IMR-90 (cell line): ENCODE measurements at regions not wholly inside any gene's neighbourhood (a gene's known extent, or its start where the extent isn't known, plus 50 kb on each side); places are given as distances from the start of the nearest gene placed in this dataset.

ENCODE experiments used
- ATAC-seq: fragments of 200-7000 bp; cut with Tn5 transposase; 2 replicates; pipeline ENCODE4 v1.9.1; 2020; ENCODE audit warnings: low read depth, mild to moderate bottlenecking, moderate library complexity
- BruUV-seq: library from RNA; stranded (reverse); fragments of 400-500 nt; replicated peaks from 2 replicates; lab custom pipeline; 2021; lab: Mats Ljungman, UMichigan
- CTCF ChIA-PET: fragments of 300-600 bp; formaldehyde crosslinking; extraction: SDS; loops from one replicate; lab custom pipeline; 2021; ENCODE audit warnings: antibody characterized with exemption; lab: Yijun Ruan, JAX
- POLR2A ChIA-PET: fragments of 300-600 bp; sonication (Branson Sonifier 250); formaldehyde crosslinking; loops from one replicate; lab custom pipeline; 2022; ENCODE audit warnings: antibody characterized with exemption; ENCODE audit not compliant: unreplicated experiment; lab: Charles Lee
- DNase-seq: peaks from one replicate; pipeline ENCODE4 v3.0.0; 2013
- H2AFZ ChIP-seq: replicated peaks from 2 replicates; pipeline ENCODE3; 2013; ENCODE audit warnings: low read length, mild to moderate bottlenecking; ENCODE audit not compliant: poor library complexity
- H2AK5ac ChIP-seq: 2 replicates; pipeline ENCODE4 v1.6.1; 2013; ENCODE audit warnings: low read depth, low read length, inconsistent platforms
- H2AK9ac ChIP-seq: replicated peaks from 2 replicates; pipeline ENCODE3; 2013; ENCODE audit warnings: mild to moderate bottlenecking, low read depth, low read length, moderate library complexity; ENCODE audit not compliant: poor library complexity
- H2BK120ac ChIP-seq: 2 replicates; pipeline ENCODE4 v1.6.1; 2013; ENCODE audit warnings: low read depth, low read length, inconsistent platforms
- H2BK15ac ChIP-seq: 3 replicates; pipeline ENCODE4 v1.6.1; 2013; ENCODE audit warnings: low read depth, low read length, inconsistent platforms
- H2BK20ac ChIP-seq: 2 replicates; pipeline ENCODE4 v1.6.1; 2013; ENCODE audit warnings: low read depth, mild to moderate bottlenecking, inconsistent platforms, low read length, moderate library complexity
- H2BK5ac ChIP-seq: 2 replicates; pipeline ENCODE4 v1.6.1; 2013; ENCODE audit warnings: mild to moderate bottlenecking, low read depth, low read length, inconsistent platforms; ENCODE audit not compliant: poor library complexity, severe bottlenecking
- H3K14ac ChIP-seq: replicated peaks from 2 replicates; pipeline ENCODE4 v1.6.1; 2013; ENCODE audit warnings: low read depth, low read length, inconsistent platforms
- H3K18ac ChIP-seq: 2 replicates; pipeline ENCODE4 v1.6.1; 2013; ENCODE audit warnings: low read depth, low read length, control low read depth
- H3K23ac ChIP-seq: 2 replicates; pipeline ENCODE4 v1.6.1; 2013; ENCODE audit warnings: low read depth, low read length, inconsistent platforms
- H3K27ac ChIP-seq: 2 replicates; pipeline ENCODE4 v1.5.1; 2013; ENCODE audit warnings: mild to moderate bottlenecking, control low read depth, low read length; ENCODE audit not compliant: insufficient read depth
- H3K27me3 ChIP-seq: 2 replicates; pipeline ENCODE4 v1.6.1; 2013; ENCODE audit warnings: low read length; ENCODE audit not compliant: control insufficient read depth, insufficient read depth
- H3K36me3 ChIP-seq: 2 replicates; pipeline ENCODE4 v1.6.1; 2013; ENCODE audit warnings: low read length, mixed read lengths; ENCODE audit not compliant: control insufficient read depth, insufficient read depth
- H3K4ac ChIP-seq: 2 replicates; pipeline ENCODE4 v1.6.1; 2013; ENCODE audit warnings: low read depth, low read length, inconsistent platforms
- H3K4me1 ChIP-seq: 2 replicates; pipeline ENCODE4 v1.6.1; 2013; ENCODE audit warnings: low read length, mixed read lengths; ENCODE audit not compliant: control insufficient read depth, insufficient read depth
- H3K4me2 ChIP-seq: 2 replicates; pipeline ENCODE4 v1.6.1; 2013; ENCODE audit warnings: low read depth, mild to moderate bottlenecking, control low read depth, low read length, moderate library complexity
- H3K4me3 ChIP-seq: 2 replicates; pipeline ENCODE4 v1.5.1; 2013; ENCODE audit warnings: low read depth, mild to moderate bottlenecking, control low read depth, low read length, moderate library complexity; ENCODE audit not compliant: insufficient read depth
- H3K56ac ChIP-seq: 2 replicates; pipeline ENCODE4 v1.6.1; 2013; ENCODE audit warnings: low read length, inconsistent platforms; ENCODE audit not compliant: insufficient read depth; ENCODE audit errors: extremely low read depth
- H3K79me1 ChIP-seq, 2 experiments: 2 replicates each; pipeline ENCODE4 v1.6.1; 2013; ENCODE audit warnings: low read length in 2 of 2, inconsistent platforms in 1 of 2, low read depth in 1 of 2
- H3K9ac ChIP-seq: 2 replicates; pipeline ENCODE4 v1.6.1; 2013; ENCODE audit warnings: low read depth, low read length, control low read depth
- H3K9me1 ChIP-seq: 2 replicates; pipeline ENCODE4 v1.6.1; 2013; ENCODE audit warnings: low read length, inconsistent platforms; ENCODE audit not compliant: insufficient read depth
- H3K9me3 ChIP-seq: 2 replicates; pipeline ENCODE4 v1.6.1; 2013; ENCODE audit warnings: low read length; ENCODE audit not compliant: control insufficient read depth, insufficient read depth
- H4K20me1 ChIP-seq: 2 replicates; pipeline ENCODE4 v1.6.1; 2013; ENCODE audit warnings: low read length, inconsistent platforms; ENCODE audit not compliant: insufficient read depth
- H4K5ac ChIP-seq: 2 replicates; pipeline ENCODE4 v1.6.1; 2013; ENCODE audit warnings: mild to moderate bottlenecking, low read depth, low read length, control low read depth
- H4K8ac ChIP-seq, 2 experiments: 2 replicates each; pipeline ENCODE4 v1.6.1; 2013; ENCODE audit warnings: low read depth in 2 of 2, low read length in 2 of 2, control low read depth in 1 of 2, inconsistent platforms in 1 of 2
- H4K91ac ChIP-seq: 2 replicates; pipeline ENCODE4 v1.6.1; 2013; ENCODE audit warnings: low read depth, low read length, inconsistent platforms; ENCODE audit not compliant: insufficient read depth
- BHLHE40 ChIP-seq: fragments of 150-350 bp; IDR thresholded peaks from 2 replicates; pipeline ENCODE4 v1.6.1; 2016; ENCODE audit warnings: mild to moderate bottlenecking, low read depth, low read length
- CEBPB ChIP-seq: IDR thresholded peaks from 2 replicates; pipeline ENCODE4 v1.6.1; 2012; ENCODE audit warnings: low read depth, low read length, improper control_type of control experiment
- FOS ChIP-seq: fragments of 150-350 bp; IDR thresholded peaks from 2 replicates; pipeline ENCODE4 v1.6.1; 2016; ENCODE audit warnings: low read depth, low read length
- MAFK ChIP-seq: IDR thresholded peaks from 2 replicates; pipeline ENCODE4 v1.6.1; 2012; ENCODE audit warnings: low read depth, low read length, improper control_type of control experiment
- MXI1 ChIP-seq: IDR thresholded peaks from 2 replicates; pipeline ENCODE4 v1.6.1; 2012; ENCODE audit warnings: low read depth, mild to moderate bottlenecking, low read length, moderate library complexity, borderline replicate concordance
- NFE2L2 ChIP-seq: fragments of 150-350 bp; IDR thresholded peaks from 2 replicates; pipeline ENCODE4 v1.6.1; 2016; ENCODE audit warnings: low read depth, mild to moderate bottlenecking, low read length
- POLR2A ChIP-seq: IDR thresholded peaks from 2 replicates; pipeline ENCODE4 v1.6.1; 2012; ENCODE audit warnings: mild to moderate bottlenecking, low read depth, low read length
- RAD21 ChIP-seq: IDR thresholded peaks from 2 replicates; pipeline ENCODE4 v1.6.1; 2012; ENCODE audit warnings: low read length, improper control_type of control experiment
- USF2 ChIP-seq: fragments of 150-350 bp; IDR thresholded peaks from 2 replicates; pipeline ENCODE4 v1.6.1; 2017; ENCODE audit warnings: mild to moderate bottlenecking, antibody characterized with exemption, low read length, low read depth
- WGBS, 2 experiments: methylation state at CpG; one replicate each; pipeline versions ENCODE4 v1.1.5 to v1.1.7; 2013; ENCODE audit warnings: missing lambda C conversion rate in 2 of 2; ENCODE audit not compliant: insufficient read length in 1 of 2; ENCODE audit errors: extremely low coverage in 2 of 2; 5-methylcytosine and 5-hydroxymethylcytosine counted together
- dilution Hi-C: fragments of 300-500 bp; cut with HindIII; formaldehyde crosslinking; loops from one replicate; pipeline ENCODE4 v1.14.3; 2018; ENCODE audit warnings: low sequenced_read_pairs; ENCODE audit not compliant: unreplicated experiment
- in situ Hi-C: fragments of 300-500 bp; cut with MboI; formaldehyde crosslinking; loops from 3 replicates; pipeline ENCODE4 v1.14.3; 2019; ENCODE audit warnings: low sequenced_read_pairs, inconsistent platforms, mixed read lengths
- intact Hi-C: fragments of 100-400 bp; cut with micrococcal nuclease; formaldehyde crosslinking; loops from 2 replicates; pipeline ENCODE4 v1.10.0; 2022
- TF ChIP-seq, protein P1 (sequence below): fragments of 150-350 bp; IDR thresholded peaks from 2 replicates; pipeline ENCODE4 v1.6.1; 2016; ENCODE audit warnings: low read depth, mild to moderate bottlenecking, low read length, moderate library complexity, borderline replicate concordance
- TF ChIP-seq, protein P2 (sequence below): conservative IDR thresholded peaks from 2 replicates; pipeline ENCODE4 v1.5.1; 2012; ENCODE audit warnings: mild to moderate bottlenecking, low read depth, low read length, improper control_type of control experiment

DNA sequence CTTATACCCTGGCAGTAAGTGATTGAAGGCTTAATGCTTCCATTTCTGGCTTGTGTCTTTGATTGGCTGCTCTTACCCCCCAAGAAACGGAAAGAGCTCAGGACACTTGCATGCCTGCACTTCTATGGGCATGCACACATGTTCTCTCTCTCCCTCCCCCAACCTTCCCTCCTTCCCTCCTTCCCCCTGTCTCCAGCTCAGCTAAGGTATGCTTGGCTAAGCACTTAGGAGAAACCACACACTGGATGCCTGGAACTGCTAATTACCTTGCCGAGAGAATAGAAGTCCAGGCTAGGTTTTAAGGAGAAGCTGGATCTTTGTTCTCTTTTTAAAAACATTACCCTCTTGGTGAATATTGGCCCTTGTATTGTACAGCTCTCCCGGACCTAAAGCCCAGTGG, 1072.8 kb upstream of the TMEM132C start:
- no peaks in the 10 kb centered on the region for H3K4me1 ChIP-seq
- in situ Hi-C loops (no loop called here), intact Hi-C loops (no loop called here), dilution Hi-C loops (no loop called here)
- H3K9me1 ChIP-seq, result no peaks in the 10 kb centered on the region
- no peaks in the 10 kb centered on the region for H4K20me1 ChIP-seq
- no peak overlapping the region for H3K27ac ChIP-seq
- H2BK20ac ChIP-seq, result no peak overlapping the region
- H4K8ac ChIP-seq, result 0 out of 4 replicates have a peak overlapping the region, but pooled peaks of 1 of the 2 experiments have one; percentile 2
- CTCF ChIA-PET, result no interaction called here
- H2BK15ac ChIP-seq, result no peak overlapping the region
- H3K9ac ChIP-seq, result no peak overlapping the region
- H3K27me3 ChIP-seq, result no peaks in the 10 kb centered on the region
- no peak overlapping the region for H2AK5ac ChIP-seq
- no peak overlapping the region for H3K14ac ChIP-seq
- no CpG with 5 or more reads among the region's 3 CpGs for WGBS, 2 experiments
- H3K79me1 ChIP-seq, result no peaks in the 10 kb centered on the region
- no peak overlapping the region for H3K23ac ChIP-seq
- no peaks in the 10 kb centered on the region for H3K36me3 ChIP-seq
- H2AFZ ChIP-seq, result peak overlapping the region; percentile 56
- POLR2A ChIA-PET, result no interaction called here
- ATAC-seq, result no peak
- no peak for DNase-seq
- TF ChIP-seq, protein P1, sequence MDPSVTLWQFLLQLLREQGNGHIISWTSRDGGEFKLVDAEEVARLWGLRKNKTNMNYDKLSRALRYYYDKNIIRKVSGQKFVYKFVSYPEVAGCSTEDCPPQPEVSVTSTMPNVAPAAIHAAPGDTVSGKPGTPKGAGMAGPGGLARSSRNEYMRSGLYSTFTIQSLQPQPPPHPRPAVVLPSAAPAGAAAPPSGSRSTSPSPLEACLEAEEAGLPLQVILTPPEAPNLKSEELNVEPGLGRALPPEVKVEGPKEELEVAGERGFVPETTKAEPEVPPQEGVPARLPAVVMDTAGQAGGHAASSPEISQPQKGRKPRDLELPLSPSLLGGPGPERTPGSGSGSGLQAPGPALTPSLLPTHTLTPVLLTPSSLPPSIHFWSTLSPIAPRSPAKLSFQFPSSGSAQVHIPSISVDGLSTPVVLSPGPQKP, result no peak
- no peak for TF ChIP-seq USF2
- TF ChIP-seq CEBPB, result no peak
- TF ChIP-seq POLR2A, result no peak
- no peak for TF ChIP-seq RAD21
- TF ChIP-seq MAFK, result no peak
- no peak for TF ChIP-seq BHLHE40
- TF ChIP-seq FOS, result no peak
- TF ChIP-seq, protein P2, sequence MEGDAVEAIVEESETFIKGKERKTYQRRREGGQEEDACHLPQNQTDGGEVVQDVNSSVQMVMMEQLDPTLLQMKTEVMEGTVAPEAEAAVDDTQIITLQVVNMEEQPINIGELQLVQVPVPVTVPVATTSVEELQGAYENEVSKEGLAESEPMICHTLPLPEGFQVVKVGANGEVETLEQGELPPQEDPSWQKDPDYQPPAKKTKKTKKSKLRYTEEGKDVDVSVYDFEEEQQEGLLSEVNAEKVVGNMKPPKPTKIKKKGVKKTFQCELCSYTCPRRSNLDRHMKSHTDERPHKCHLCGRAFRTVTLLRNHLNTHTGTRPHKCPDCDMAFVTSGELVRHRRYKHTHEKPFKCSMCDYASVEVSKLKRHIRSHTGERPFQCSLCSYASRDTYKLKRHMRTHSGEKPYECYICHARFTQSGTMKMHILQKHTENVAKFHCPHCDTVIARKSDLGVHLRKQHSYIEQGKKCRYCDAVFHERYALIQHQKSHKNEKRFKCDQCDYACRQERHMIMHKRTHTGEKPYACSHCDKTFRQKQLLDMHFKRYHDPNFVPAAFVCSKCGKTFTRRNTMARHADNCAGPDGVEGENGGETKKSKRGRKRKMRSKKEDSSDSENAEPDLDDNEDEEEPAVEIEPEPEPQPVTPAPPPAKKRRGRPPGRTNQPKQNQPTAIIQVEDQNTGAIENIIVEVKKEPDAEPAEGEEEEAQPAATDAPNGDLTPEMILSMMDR, result no peak
- TF ChIP-seq NFE2L2, result no peak
- no peak for TF ChIP-seq MXI1
- no peak overlapping the region for H3K18ac ChIP-seq
- H2BK120ac ChIP-seq, result no peak overlapping the region
- no TSS peak for BruUV-seq
- no peak overlapping the region for H4K91ac ChIP-seq
- no peak overlapping the region for H2BK5ac ChIP-seq
- no peak overlapping the region for H3K4me3 ChIP-seq
- no peak overlapping the region for H3K56ac ChIP-seq
- no peak overlapping the region for H3K4ac ChIP-seq
- H3K9me3 ChIP-seq, result peaks cover 4% of the 10 kb centered on the region; the same call in 1 of the 2 replicates
- H3K4me2 ChIP-seq, result no peak overlapping the region
- no peak overlapping the region for H4K5ac ChIP-seq
- H2AK9ac ChIP-seq, result no peak overlapping the region
